ENCODE measurements at regions not wholly inside any gene's neighbourhood (a gene's known extent, or its start where the extent isn't known, plus 50 kb on each side); places are given as distances from the start of the nearest gene placed in this dataset.

GRCh38 chr11:131235328-131236298 lies 134.8 kb upstream of the NTM start:
- BruUV-seq (replicated peaks): no TSS peak
- Histone ChIP-seq H3K79me2 (ENCODE audit: insufficient read depth, low read length) (no peaks in the 10 kb centered on the region), H3K9me2 (ENCODE audit: insufficient read depth) (no peaks in the 10 kb centered on the region), H3K4me2 (ENCODE audit: low read length) (no peak overlapping the region), H3K27ac (ENCODE audit: low read depth, low read length) (no peak overlapping the region), H3K4me1 (ENCODE audit: control insufficient read depth in 1 of 2, insufficient read depth in 2 of 2, low read length in 2 of 2) (no peaks in the 10 kb centered on the region), H2AFZ (ENCODE audit: low read depth, low read length, poor library complexity, severe bottlenecking) (no peak overlapping the region), H4K20me1 (ENCODE audit: insufficient read depth) (no peaks in the 10 kb centered on the region), H3K4me3 (replicated peaks in 1 of 2; ENCODE audit: low read depth in 1 of 2, low read length in 2 of 2) (no peak overlapping the region), H3K9me3 (ENCODE audit: control insufficient read depth in 1 of 2, insufficient read depth in 1 of 2, low read depth in 1 of 2, low read length in 2 of 2) (no peaks in the 10 kb centered on the region; a peak in 2 of 4 replicates), H3K9ac (ENCODE audit: low read length) (no peak overlapping the region), H3K27me3 (ENCODE audit: insufficient read depth, low read length) (no peaks in the 10 kb centered on the region), H3K36me3 (ENCODE audit: control insufficient read depth in 1 of 2, insufficient read depth in 2 of 2, low read length in 2 of 2) (no peaks in the 10 kb centered on the region)
- ChIA-PET CTCF (no interaction called here), RAD21 (ENCODE audit: low non-redundant PET in 1 of 2, low total read pairs in 2 of 2, uncharacterized antibody in 2 of 2, unreplicated experiment in 2 of 2) (no interaction called here), POLR2A (no interaction called here)
- intact Hi-C loops (cut with micrococcal nuclease): no loop called here
- ATAC-seq: no peak
- no peak for TF ChIP-seq SIN3A (IDR thresholded peaks at IDR 0.05; ENCODE audit: low read depth)
- DNase-seq (ENCODE audit: low read depth, low spot score): no peak

GRCh38 chr11:131240421-131240820 lies 130.0 kb upstream of the NTM start:
- POLR2A ChIA-PET: no interaction called here
- Histone ChIP-seq H2AFZ (ENCODE audit: low read depth, low read length, poor library complexity, severe bottlenecking) (no peak overlapping the region), H3K4me1 (ENCODE audit: control insufficient read depth in 1 of 2, insufficient read depth in 2 of 2, low read length in 2 of 2) (no peaks in the 10 kb centered on the region), H3K27me3 (ENCODE audit: insufficient read depth, low read length) (no peaks in the 10 kb centered on the region), H3K9me2 (ENCODE audit: insufficient read depth) (no peaks in the 10 kb centered on the region), H3K4me2 (ENCODE audit: low read length) (no peak overlapping the region), H3K79me2 (ENCODE audit: insufficient read depth, low read length) (no peaks in the 10 kb centered on the region), H3K4me3 (replicated peaks in 1 of 2; ENCODE audit: low read depth in 1 of 2, low read length in 2 of 2) (no peak overlapping the region), H4K20me1 (ENCODE audit: insufficient read depth) (no peaks in the 10 kb centered on the region), H3K27ac (ENCODE audit: low read depth, low read length) (no peak overlapping the region), H3K36me3 (ENCODE audit: control insufficient read depth in 1 of 2, insufficient read depth in 2 of 2, low read length in 2 of 2) (no peaks in the 10 kb centered on the region), H3K9ac (ENCODE audit: low read length) (no peak overlapping the region), H3K9me3 (ENCODE audit: control insufficient read depth in 1 of 2, insufficient read depth in 1 of 2, low read depth in 1 of 2, low read length in 2 of 2) (peaks cover 0 to 6% of the 10 kb centered on the region in 2 experiments; a peak in 2 of 4 replicates)
- no peak for TF ChIP-seq ELF1 (IDR thresholded peaks at IDR 0.05; ENCODE audit: borderline replicate concordance, low read depth)
- TF ChIP-seq ZBTB33 (IDR thresholded peaks at IDR 0.05; ENCODE audit: extremely low read depth, insufficient replicate concordance, low read length): no peak
- TF ChIP-seq RAD21 (IDR thresholded peaks at IDR 0.05; ENCODE audit: low read depth): no peak
- TF ChIP-seq YY1 (IDR thresholded peaks at IDR 0.05; ENCODE audit: extremely low read depth, insufficient replicate concordance, low read depth, low read length): no peak
- no peak for TF ChIP-seq SRF (IDR thresholded peaks at IDR 0.05; ENCODE audit: low read depth)
- no peak for TF ChIP-seq ZNF274 (IDR thresholded peaks at IDR 0.05; ENCODE audit: low read depth, low read length)
- TF ChIP-seq ZFX (IDR thresholded peaks at IDR 0.05): no peak
- no peak for TF ChIP-seq FOSL1 (IDR thresholded peaks at IDR 0.05; ENCODE audit: low read depth)
- TF ChIP-seq EZH2 (IDR thresholded peaks at IDR 0.05): no peak
- no peak for TF ChIP-seq REST (IDR thresholded peaks at IDR 0.05; ENCODE audit: low read depth)
- TF ChIP-seq POLR2AphosphoS5 (IDR thresholded peaks at IDR 0.05; ENCODE audit: low read depth, low read length): no peak
- TF ChIP-seq SP1 (IDR thresholded peaks at IDR 0.05; ENCODE audit: low read depth): no peak
- no peak for TF ChIP-seq ATF3 (IDR thresholded peaks at IDR 0.05)
- BruUV-seq (replicated peaks): no TSS peak
- CTCF ChIA-PET: no interaction called here
- no peak for DNase-seq (ENCODE audit: low read depth, low spot score)
- intact Hi-C loops (cut with micrococcal nuclease): no loop called here
- ATAC-seq: no peak
- RAD21 ChIA-PET (ENCODE audit: low non-redundant PET in 1 of 2, low total read pairs in 2 of 2, uncharacterized antibody in 2 of 2, unreplicated experiment in 2 of 2): no interaction called here
